8988T (cell line): ENCODE measurements at regions not wholly inside any gene's neighbourhood (a gene's known extent, or its start where the extent isn't known, plus 50 kb on each side); places are given as distances from the start of the nearest gene placed in this dataset.

Source experiments
- DNase-seq: peaks from one replicate; pipeline ENCODE4 v3.0.0; 2011

GRCh38 chr1:5595531-5596170 is 396.6 kb downstream of the NPHP4 start:
- no peak for DNase-seq

- no peak for DNase-seq
These were observed 397.9 kb downstream of the NPHP4 start for GRCh38 chr1:5594056-5594956.

GRCh38 chr1:5590717-5591116 is 401.5 kb downstream of the NPHP4 start:
- DNase-seq = no peak

- no peak for DNase-seq
These were observed 405.6 kb downstream of the NPHP4 start for GRCh38 chr1:5586629-5587028.

GRCh38 chr1:5585256-5585655 is 407.0 kb downstream of the NPHP4 start:
- no peak for DNase-seq

- DNase-seq = no peak
These were observed 411.3 kb downstream of the NPHP4 start for GRCh38 chr1:5580926-5581325.

- no peak for DNase-seq
These were observed 412.3 kb downstream of the NPHP4 start for GRCh38 chr1:5579966-5580365.

GRCh38 chr1:5578690-5579089 is 413.5 kb downstream of the NPHP4 start:
- no peak for DNase-seq

- DNase-seq = no peak
These were observed 414.8 kb downstream of the NPHP4 start for GRCh38 chr1:5577255-5578040.

GRCh38 chr1:5576673-5577065 is 415.6 kb downstream of the NPHP4 start:
- DNase-seq = no peak

GRCh38 chr1:5576011-5576672 is 416.1 kb downstream of the NPHP4 start:
- DNase-seq = no peak

GRCh38 chr1:5575396-5575940 is 416.8 kb downstream of the NPHP4 start:
- no peak for DNase-seq

- no peak for DNase-seq
These were observed 417.6 kb downstream of the NPHP4 start for GRCh38 chr1:5574641-5575040.

- DNase-seq = no peak
These were observed 419.4 kb downstream of the NPHP4 start for GRCh38 chr1:5572794-5573193.

GRCh38 chr1:5571861-5572401 is 420.3 kb downstream of the NPHP4 start:
- DNase-seq = no peak

- no peak for DNase-seq
These were observed 420.8 kb downstream of the NPHP4 start for GRCh38 chr1:5571438-5571837.

GRCh38 chr1:5570931-5571330 is 421.3 kb downstream of the NPHP4 start:
- DNase-seq = no peak

GRCh38 chr1:5568321-5568720 is 423.9 kb downstream of the NPHP4 start:
- no peak for DNase-seq

- DNase-seq = no peak
These were observed 424.4 kb downstream of the NPHP4 start for GRCh38 chr1:5567839-5568238.

GRCh38 chr1:5566924-5567323 is 425.3 kb downstream of the NPHP4 start:
- no peak for DNase-seq

- no peak for DNase-seq
These were observed 426.7 kb downstream of the NPHP4 start for GRCh38 chr1:5565281-5566125.
